HCT116 (cell line): ENCODE measurements at regions not wholly inside any gene's neighbourhood (a gene's known extent, or its start where the extent isn't known, plus 50 kb on each side); places are given as distances from the start of the nearest gene placed in this dataset.

Experiments
- EZH2 ChIP-seq: fragments of 200-600 bp; sonication (generic); IDR thresholded peaks from 2 replicates; pipeline ENCODE4 v1.6.1; 2017; ENCODE audit warnings: antibody characterized with exemption, mixed run types
- FOSL1 ChIP-seq: IDR thresholded peaks from 2 replicates; pipeline ENCODE4 v1.6.1; 2012; ENCODE audit warnings: low read depth
- POLR2A ChIP-seq: IDR thresholded peaks from 2 replicates; pipeline ENCODE4 v1.7.0; 2011; ENCODE audit warnings: borderline replicate concordance; ENCODE audit not compliant: insufficient read depth, insufficient read length; ENCODE audit errors: extremely low read depth
- POLR2AphosphoS5 ChIP-seq: IDR thresholded peaks from 2 replicates; pipeline ENCODE4 v1.6.1; 2011; ENCODE audit warnings: mild to moderate bottlenecking, low read depth, low read length, moderate library complexity
- RAD21 ChIP-seq: IDR thresholded peaks from 2 replicates; pipeline ENCODE4 v1.6.1; 2012; ENCODE audit warnings: low read depth, mild to moderate bottlenecking
- SP1 ChIP-seq: IDR thresholded peaks from 2 replicates; pipeline ENCODE4 v1.6.1; 2012; ENCODE audit warnings: low read depth
- YY1 ChIP-seq: IDR thresholded peaks from 2 replicates; pipeline ENCODE4 v1.6.1; 2011; ENCODE audit warnings: low read length, low read depth, moderate library complexity, mild to moderate bottlenecking; ENCODE audit not compliant: insufficient replicate concordance; ENCODE audit errors: extremely low read depth
- ZNF274 ChIP-seq: fragments of 200-500 bp; sonication (Bioruptor generic); IDR thresholded peaks from 2 replicates; pipeline ENCODE4 v1.6.1; 2014; ENCODE audit warnings: mild to moderate bottlenecking, low read depth, low read length, inconsistent platforms
- TF ChIP-seq, protein P1 (sequence below), 3 experiments: fragments of 200-600 bp in 1 of 3; sonication (generic) in 1 of 3; IDR thresholded peaks in 2 of 3; conservative IDR thresholded peaks in 1 of 3; 2 replicates each; pipeline ENCODE4 v1.5.1; 2012 to 2017; ENCODE audit warnings: low read depth in 2 of 3, low read length in 2 of 3, antibody characterized with exemption in 1 of 3, borderline replicate concordance in 1 of 3, control low read depth in 1 of 3, mild to moderate bottlenecking in 1 of 3, mixed read lengths in 1 of 3, mixed run types in 1 of 3, moderate library complexity in 1 of 3; ENCODE audit not compliant: insufficient read depth in 1 of 3

DNA sequence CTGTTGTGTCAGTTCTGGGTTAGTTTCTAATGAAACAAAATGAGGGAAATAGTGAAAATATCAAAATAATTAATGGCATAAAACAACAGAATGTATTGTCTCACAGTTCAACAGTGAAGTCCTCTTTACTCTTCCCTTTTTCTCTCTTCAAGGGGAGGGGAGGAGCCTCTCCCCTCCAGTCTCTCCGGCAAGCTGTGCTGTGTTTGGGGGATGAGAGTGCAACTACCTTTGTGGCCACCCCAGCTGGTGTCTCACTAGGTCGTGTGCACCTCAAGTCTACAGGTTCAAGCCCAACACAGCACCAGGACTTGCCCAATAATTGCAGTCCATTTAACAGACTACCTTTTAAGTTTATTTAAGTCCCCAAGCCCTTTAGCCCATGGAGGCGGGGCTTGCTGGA is 271.7 kb upstream of the DOK6 start:
- no peak for TF ChIP-seq ZNF274
- TF ChIP-seq EZH2, result no peak
- TF ChIP-seq, protein P1, sequence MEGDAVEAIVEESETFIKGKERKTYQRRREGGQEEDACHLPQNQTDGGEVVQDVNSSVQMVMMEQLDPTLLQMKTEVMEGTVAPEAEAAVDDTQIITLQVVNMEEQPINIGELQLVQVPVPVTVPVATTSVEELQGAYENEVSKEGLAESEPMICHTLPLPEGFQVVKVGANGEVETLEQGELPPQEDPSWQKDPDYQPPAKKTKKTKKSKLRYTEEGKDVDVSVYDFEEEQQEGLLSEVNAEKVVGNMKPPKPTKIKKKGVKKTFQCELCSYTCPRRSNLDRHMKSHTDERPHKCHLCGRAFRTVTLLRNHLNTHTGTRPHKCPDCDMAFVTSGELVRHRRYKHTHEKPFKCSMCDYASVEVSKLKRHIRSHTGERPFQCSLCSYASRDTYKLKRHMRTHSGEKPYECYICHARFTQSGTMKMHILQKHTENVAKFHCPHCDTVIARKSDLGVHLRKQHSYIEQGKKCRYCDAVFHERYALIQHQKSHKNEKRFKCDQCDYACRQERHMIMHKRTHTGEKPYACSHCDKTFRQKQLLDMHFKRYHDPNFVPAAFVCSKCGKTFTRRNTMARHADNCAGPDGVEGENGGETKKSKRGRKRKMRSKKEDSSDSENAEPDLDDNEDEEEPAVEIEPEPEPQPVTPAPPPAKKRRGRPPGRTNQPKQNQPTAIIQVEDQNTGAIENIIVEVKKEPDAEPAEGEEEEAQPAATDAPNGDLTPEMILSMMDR (IDR thresholded peaks at IDR 0.05 in 2 of 3, conservative IDR thresholded peaks at IDR 0.05 in 1 of 3; ENCODE audit: borderline replicate concordance in 1 of 3, insufficient read depth in 1 of 3, low read depth in 2 of 3, low read length in 2 of 3), result no peak
- TF ChIP-seq POLR2AphosphoS5, result no peak
- no peak for TF ChIP-seq POLR2A
- no peak for TF ChIP-seq YY1
- no peak for TF ChIP-seq FOSL1
- no peak for TF ChIP-seq RAD21
- TF ChIP-seq SP1, result no peak
